Thyroid gland (tissue), 4 donors: ENCODE measurements at regions not wholly inside any gene's neighbourhood (a gene's known extent, or its start where the extent isn't known, plus 50 kb on each side); places are given as distances from the start of the nearest gene placed in this dataset.

Experiments
- CTCF ChIP-seq, 6 experiments: fragments of 200-600 bp in 3 of 6; fragments of 450-650 bp in 3 of 6; sonication (generic) in 3 of 6; IDR thresholded peaks; one replicate each; pipeline ENCODE4 v1.5.1; 2016 to 2019; ENCODE audit warnings: antibody characterized with exemption in 6 of 6, mild to moderate bottlenecking in 2 of 6, inconsistent platforms in 1 of 6, moderate library complexity in 1 of 6
- POLR2A ChIP-seq, 2 donors: fragments of 450-650 bp; IDR thresholded peaks; one replicate each; pipeline ENCODE4 v1.6.1; 2017; ENCODE audit warnings: antibody characterized with exemption in 2 of 2, mild to moderate bottlenecking in 2 of 2, moderate library complexity in 1 of 2

GRCh38 chr7:104962781-104963180 is 51.2 kb upstream of the KMT2E start:
- TF ChIP-seq CTCF (IDR thresholded peaks at IDR 0.05) (no peak), POLR2A (IDR thresholded peaks at IDR 0.05) (no peak)
